ENCODE measurements at regions not wholly inside any gene's neighbourhood (a gene's known extent, or its start where the extent isn't known, plus 50 kb on each side); places are given as distances from the start of the nearest gene placed in this dataset.

DNA sequence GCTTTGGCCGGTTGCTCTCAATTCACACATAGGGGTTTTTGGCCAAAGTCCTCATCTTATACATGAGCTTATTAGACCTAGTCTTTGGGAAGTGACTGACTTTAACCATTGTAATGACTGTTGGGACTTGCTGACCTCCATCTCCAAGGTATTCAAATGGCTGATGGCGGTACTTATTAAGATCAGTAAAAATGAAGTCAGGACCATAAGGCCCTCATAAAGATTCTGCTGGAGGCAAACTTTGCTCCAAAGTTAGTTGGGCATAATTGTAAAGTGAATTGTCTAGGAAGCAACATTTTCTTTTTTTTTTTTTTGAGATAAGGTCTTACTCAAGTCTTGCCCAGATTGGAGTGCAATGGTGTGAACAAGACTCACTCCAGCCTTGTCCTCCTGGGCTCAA lies 76.3 kb upstream of the MKLN1 start:
- peaks cover 6% of the 10 kb centered on the region for H3K36me3 Mint-ChIP-seq (ENCODE audit: low read depth)
- H3K27ac Mint-ChIP-seq: no peak overlapping the region
- no peak for ATAC-seq
- DNase-seq: no peak
- no peaks in the 10 kb centered on the region for H3K27me3 Mint-ChIP-seq
- no peak overlapping the region for H3K4me3 Mint-ChIP-seq
- peaks cover 4% of the 10 kb centered on the region for H3K4me1 Mint-ChIP-seq
- H3K9me3 Mint-ChIP-seq: peaks cover 19% of the 10 kb centered on the region

DNA sequence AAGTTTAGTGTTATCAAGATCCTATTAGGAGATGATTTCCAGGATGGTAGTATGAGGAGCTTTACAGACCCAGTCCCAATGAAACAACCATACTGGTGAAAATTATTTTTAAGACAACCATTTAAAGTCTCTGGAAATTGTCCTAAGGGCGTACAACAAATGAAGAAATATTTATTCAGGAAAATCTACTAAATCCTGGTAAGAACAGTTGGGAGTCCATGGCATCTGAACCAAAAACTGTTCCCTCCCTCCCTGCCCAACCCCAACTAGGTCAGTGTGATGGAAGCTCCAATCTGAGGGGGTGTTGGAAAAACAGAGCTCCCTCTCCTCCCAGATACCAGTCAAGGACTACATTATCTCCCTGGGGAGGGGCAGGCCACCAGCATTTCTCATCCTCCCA lies 74.7 kb upstream of the MKLN1 start:
- peaks cover 6% of the 10 kb centered on the region for H3K36me3 Mint-ChIP-seq (ENCODE audit: low read depth)
- DNase-seq (no peak), ATAC-seq (no peak)
- peaks cover 19% of the 10 kb centered on the region for H3K9me3 Mint-ChIP-seq
- no peak overlapping the region for H3K27ac Mint-ChIP-seq
- H3K4me3 Mint-ChIP-seq: no peak overlapping the region
- peaks cover 4% of the 10 kb centered on the region for H3K4me1 Mint-ChIP-seq
- H3K27me3 Mint-ChIP-seq: peaks cover 2% of the 10 kb centered on the region

DNA sequence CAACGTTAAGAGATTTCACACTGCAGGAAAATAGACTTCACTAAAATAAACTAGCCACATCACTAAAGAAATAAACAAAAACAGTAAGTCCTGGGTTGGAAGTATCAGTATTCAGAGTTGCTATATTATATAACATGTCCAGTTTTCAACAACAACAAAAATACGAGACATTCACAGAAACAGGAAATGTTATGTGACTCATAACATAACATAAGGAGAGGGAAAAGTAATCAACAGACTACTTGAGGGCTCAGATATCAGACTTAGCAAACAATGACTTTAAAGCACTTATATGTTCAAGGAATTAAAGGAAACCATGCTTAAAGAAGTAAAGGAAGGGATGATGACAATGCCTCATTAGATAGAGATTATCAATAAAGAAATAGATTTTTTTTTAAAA lies 73.5 kb upstream of the MKLN1 start:
- Mint-ChIP-seq H3K4me3 (no peak overlapping the region), H3K27ac (no peak overlapping the region), H3K27me3 (peaks cover 2% of the 10 kb centered on the region), H3K9me3 (peaks cover 19% of the 10 kb centered on the region), H3K36me3 (ENCODE audit: low read depth) (peaks cover 6% of the 10 kb centered on the region), H3K4me1 (peaks cover 4% of the 10 kb centered on the region)
- ATAC-seq (no peak), DNase-seq (no peak)

DNA sequence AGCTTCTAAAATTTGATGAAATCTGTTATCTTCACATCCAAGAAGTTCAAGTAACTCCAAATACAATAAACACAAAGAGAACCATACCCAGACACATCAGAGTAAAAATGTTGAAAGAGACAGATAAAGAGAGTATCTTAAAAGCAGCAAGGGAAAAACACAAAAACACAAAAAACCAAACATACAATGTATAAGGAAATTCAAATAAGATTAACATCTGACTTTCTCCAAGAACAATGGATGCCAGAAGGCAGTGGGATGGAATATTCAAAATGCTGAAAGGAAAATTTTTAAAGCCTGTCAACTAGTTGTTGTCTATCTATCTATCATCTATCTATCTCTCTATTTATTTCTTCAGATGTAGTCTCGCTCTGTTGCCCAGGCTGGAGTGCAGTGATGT lies 72.4 kb upstream of the MKLN1 start:
- Mint-ChIP-seq H3K27me3 (peaks cover 2% of the 10 kb centered on the region), H3K4me3 (no peak overlapping the region), H3K27ac (no peak overlapping the region), H3K36me3 (ENCODE audit: low read depth) (peaks cover 6% of the 10 kb centered on the region), H3K9me3 (peaks cover 19% of the 10 kb centered on the region), H3K4me1 (peaks cover 4% of the 10 kb centered on the region)
- ATAC-seq (no peak), DNase-seq (no peak)

DNA sequence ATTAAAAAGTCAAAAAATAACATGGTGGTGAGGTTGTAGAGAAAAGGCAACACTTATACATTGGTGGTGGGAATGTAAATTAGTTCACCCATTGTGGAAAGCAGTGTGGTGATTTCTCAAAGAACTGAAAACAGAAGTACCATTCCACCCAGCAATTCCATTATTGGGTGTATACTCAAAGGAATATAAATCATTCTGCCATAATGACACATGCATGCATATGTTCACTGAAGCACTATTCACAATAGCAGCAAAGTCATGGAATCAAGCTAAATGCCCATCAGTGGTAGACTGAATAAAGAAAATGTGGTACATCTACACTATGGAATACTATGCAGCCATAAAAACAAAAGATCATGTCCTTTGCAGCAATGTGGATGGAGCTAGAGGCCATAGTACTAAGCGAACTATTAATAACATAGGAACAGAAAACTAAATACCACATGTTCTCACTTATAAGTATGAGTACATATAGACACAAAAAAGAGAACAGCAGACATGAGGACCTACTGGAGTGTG lies 66.1 kb upstream of the MKLN1 start:
- no peaks in the 10 kb centered on the region for H3K36me3 Mint-ChIP-seq (ENCODE audit: low read depth)
- no peak for DNase-seq
- no peak for ATAC-seq
- no peaks in the 10 kb centered on the region for H3K4me1 Mint-ChIP-seq
- no peak overlapping the region for H3K27ac Mint-ChIP-seq
- H3K27me3 Mint-ChIP-seq: peaks cover 2% of the 10 kb centered on the region
- no peak overlapping the region for H3K4me3 Mint-ChIP-seq
- H3K9me3 Mint-ChIP-seq: no peaks in the 10 kb centered on the region

DNA sequence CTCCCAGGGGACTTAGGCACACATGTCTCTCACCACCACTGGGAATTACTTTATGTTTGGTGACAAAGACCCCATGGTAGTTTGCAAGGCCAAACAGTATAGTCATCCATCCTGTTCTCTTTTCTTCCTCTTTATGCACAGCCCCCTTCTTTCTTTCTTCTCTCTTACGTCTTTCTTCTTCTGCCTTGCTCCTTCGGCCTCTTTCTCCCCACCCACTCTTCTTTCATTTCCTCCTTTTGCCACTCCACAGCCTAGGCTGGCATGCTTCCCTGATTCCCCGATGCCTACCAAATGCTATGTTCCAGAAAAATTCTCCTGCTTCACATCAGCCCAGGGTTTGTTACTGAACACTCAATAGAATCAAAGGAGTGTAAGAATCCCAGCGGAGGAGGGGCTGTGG lies 62.4 kb upstream of the MKLN1 start:
- Mint-ChIP-seq H3K4me3 (no peak overlapping the region), H3K4me1 (no peaks in the 10 kb centered on the region), H3K27me3 (peaks cover 2% of the 10 kb centered on the region), H3K27ac (no peak overlapping the region), H3K36me3 (ENCODE audit: low read depth) (no peaks in the 10 kb centered on the region), H3K9me3 (no peaks in the 10 kb centered on the region)
- ATAC-seq (no peak), DNase-seq (no peak)

DNA sequence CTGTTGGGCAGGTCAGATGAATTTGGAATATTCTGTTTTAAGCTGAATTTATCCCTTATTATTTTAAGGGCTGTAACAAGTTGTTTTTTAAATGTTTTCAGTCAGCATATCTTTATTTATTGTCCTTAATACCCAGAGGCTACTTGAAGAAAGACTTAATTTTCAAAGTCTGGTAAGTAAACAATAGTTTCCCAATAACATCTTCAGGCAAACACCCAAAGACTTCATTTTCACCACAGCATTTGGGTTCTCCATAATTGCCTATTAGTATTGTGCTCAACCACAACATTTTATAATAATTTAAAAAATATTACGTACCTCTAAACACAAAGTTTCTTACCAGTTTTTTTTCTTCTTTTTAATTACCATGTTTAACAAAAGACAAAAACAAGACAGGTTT lies 60.0 kb upstream of the MKLN1 start:
- Mint-ChIP-seq H3K27me3 (peaks cover 2% of the 10 kb centered on the region), H3K9me3 (no peaks in the 10 kb centered on the region), H3K36me3 (ENCODE audit: low read depth) (no peaks in the 10 kb centered on the region), H3K4me3 (no peak overlapping the region), H3K27ac (no peak overlapping the region), H3K4me1 (no peaks in the 10 kb centered on the region)
- DNase-seq (no peak), ATAC-seq (no peak)

DNA sequence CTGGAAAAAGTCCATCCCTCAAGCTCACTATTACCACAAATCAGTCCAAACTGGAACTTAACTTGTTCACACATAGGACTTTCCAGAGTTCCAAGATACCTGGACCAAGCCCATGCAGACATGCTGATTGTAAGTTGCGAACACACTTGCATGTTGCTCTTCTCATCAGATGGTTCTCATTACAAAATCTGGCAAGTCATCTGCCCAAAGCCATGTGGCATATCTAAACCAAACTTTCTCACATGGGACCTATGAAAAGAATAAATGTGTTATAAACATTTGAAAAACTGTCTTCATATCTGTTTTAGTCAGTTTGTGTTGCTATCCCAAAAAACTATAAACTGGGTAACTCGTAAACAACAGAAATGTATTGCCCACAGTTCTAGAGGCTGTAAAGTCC lies 58.8 kb upstream of the MKLN1 start:
- H3K27ac Mint-ChIP-seq: no peak overlapping the region
- H3K36me3 Mint-ChIP-seq (ENCODE audit: low read depth): no peaks in the 10 kb centered on the region
- ATAC-seq (no peak), DNase-seq (no peak)
- no peak overlapping the region for H3K4me3 Mint-ChIP-seq
- peaks cover 2% of the 10 kb centered on the region for H3K27me3 Mint-ChIP-seq
- H3K4me1 Mint-ChIP-seq: no peaks in the 10 kb centered on the region
- H3K9me3 Mint-ChIP-seq: no peaks in the 10 kb centered on the region

DNA sequence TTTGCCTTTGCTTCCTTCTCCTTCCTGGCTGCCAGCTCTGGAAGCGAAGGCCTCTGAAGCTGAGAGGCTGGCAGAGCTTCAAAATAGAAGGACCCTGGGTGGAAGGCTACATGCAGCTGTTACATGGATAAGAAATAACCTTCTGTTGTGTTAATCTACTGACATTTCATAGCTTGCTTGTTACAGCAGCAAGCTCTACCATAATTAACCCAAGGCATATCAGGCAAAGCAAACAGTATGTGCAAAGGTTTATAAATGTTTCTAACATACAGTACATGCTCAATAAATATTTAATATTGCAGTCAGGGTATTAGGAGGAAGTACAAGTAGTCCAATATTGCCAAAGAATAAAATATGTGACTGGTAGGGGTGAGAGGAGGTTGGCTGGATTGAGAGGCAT lies 55.6 kb upstream of the MKLN1 start:
- no peak for DNase-seq
- no peaks in the 10 kb centered on the region for H3K36me3 Mint-ChIP-seq (ENCODE audit: low read depth)
- no peak overlapping the region for H3K27ac Mint-ChIP-seq
- peaks cover 2% of the 10 kb centered on the region for H3K27me3 Mint-ChIP-seq
- no peaks in the 10 kb centered on the region for H3K9me3 Mint-ChIP-seq
- no peaks in the 10 kb centered on the region for H3K4me1 Mint-ChIP-seq
- H3K4me3 Mint-ChIP-seq: no peak overlapping the region
- ATAC-seq: no peak

DNA sequence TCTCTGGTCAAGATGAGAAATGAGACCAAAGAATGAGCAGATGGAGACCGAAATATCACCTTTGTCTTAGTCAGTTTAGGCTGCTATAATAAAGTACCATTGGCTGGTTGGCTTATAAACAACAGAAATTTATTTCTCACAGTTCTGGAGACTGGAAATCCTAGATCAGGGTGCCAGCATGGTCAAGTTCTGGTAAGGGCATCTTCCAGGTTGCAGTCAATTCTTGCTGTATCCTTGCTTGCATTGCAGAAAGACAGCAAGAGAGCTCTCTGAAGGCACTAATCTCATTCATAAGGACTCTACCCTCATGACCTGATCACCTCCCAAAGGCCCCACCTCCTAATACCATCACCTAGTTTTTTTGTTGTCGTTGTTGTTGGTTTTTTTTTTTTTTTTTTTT lies 52.7 kb upstream of the MKLN1 start:
- Mint-ChIP-seq H3K27me3 (no peaks in the 10 kb centered on the region), H3K9me3 (no peaks in the 10 kb centered on the region), H3K36me3 (ENCODE audit: low read depth) (no peaks in the 10 kb centered on the region), H3K4me3 (no peak overlapping the region), H3K27ac (no peak overlapping the region), H3K4me1 (no peaks in the 10 kb centered on the region)
- ATAC-seq: no peak
- no peak for DNase-seq

DNA sequence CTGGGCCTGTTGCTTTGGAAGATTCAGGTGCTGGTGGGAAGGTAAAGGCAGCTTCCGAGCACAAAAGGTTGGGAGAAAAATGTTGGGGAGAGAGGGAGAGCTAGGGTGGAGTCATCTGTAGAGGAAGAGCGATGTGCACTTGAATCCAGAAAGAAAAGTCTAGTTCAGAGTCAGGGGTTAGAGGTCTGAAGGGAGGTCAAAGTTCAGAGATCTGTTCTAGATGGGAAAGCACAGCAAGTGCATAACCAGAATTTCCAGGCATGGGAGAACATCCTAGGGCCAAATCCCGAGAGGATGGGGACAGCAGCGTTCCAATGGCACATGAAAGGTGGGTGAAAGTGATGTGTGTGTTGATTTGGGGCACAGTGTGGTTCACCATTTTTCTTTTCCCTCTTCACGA lies 51.5 kb upstream of the MKLN1 start:
- Mint-ChIP-seq H3K4me1 (no peaks in the 10 kb centered on the region), H3K9me3 (no peaks in the 10 kb centered on the region), H3K36me3 (ENCODE audit: low read depth) (no peaks in the 10 kb centered on the region), H3K4me3 (no peak overlapping the region), H3K27ac (no peak overlapping the region), H3K27me3 (no peaks in the 10 kb centered on the region)
- DNase-seq (no peak), ATAC-seq (no peak)

DNA sequence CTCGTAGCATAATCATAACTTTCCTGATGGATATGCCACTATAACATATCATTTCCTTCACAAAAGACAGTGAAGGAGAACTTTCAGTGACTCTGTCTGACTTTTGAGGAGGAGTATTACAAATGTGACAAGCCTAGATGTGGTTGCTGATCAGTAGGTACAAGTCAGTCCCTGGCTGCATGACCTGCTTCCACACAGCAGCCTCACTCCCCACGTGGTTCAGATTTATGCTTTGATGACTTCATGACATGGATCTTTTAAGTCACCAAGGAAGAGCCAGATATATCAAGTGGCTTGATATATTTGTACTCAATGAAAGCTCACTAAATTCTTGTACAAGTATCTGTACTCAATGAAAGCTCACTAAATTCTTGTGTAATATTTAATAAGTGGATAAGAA lies 50.9 kb upstream of the MKLN1 start:
- Mint-ChIP-seq H3K36me3 (ENCODE audit: low read depth) (no peaks in the 10 kb centered on the region), H3K4me3 (no peak overlapping the region), H3K9me3 (no peaks in the 10 kb centered on the region), H3K27ac (no peak overlapping the region), H3K4me1 (no peaks in the 10 kb centered on the region), H3K27me3 (no peaks in the 10 kb centered on the region)
- DNase-seq (no peak), ATAC-seq (no peak)
